ENCODE measurements at regions not wholly inside any gene's neighbourhood (a gene's known extent, or its start where the extent isn't known, plus 50 kb on each side); places are given as distances from the start of the nearest gene placed in this dataset.

GRCh38 chr16:6447021-6447790, 885.4 kb upstream of the RBFOX1 start:
- DNase-seq (ENCODE audit: low read depth) = no peak
- no peak overlapping the region for H3K4me3 ChIP-seq (ENCODE audit: low read depth, low read length)
- TF ChIP-seq CTCF (IDR thresholded peaks at IDR 0.05; ENCODE audit: insufficient read depth, low read depth, low read length) = no peak

GRCh38 chr16:6446370-6446769, 886.3 kb upstream of the RBFOX1 start:
- DNase-seq (ENCODE audit: low read depth) = no peak
- TF ChIP-seq CTCF (IDR thresholded peaks at IDR 0.05; ENCODE audit: insufficient read depth, low read depth, low read length) = no peak
- no peak overlapping the region for H3K4me3 ChIP-seq (ENCODE audit: low read depth, low read length)

GRCh38 chr16:6439129-6439528, 893.5 kb upstream of the RBFOX1 start:
- TF ChIP-seq CTCF (IDR thresholded peaks at IDR 0.05; ENCODE audit: insufficient read depth, low read depth, low read length) = no peak
- no peak for DNase-seq (ENCODE audit: low read depth)

GRCh38 chr16:6428861-6429260, 903.8 kb upstream of the RBFOX1 start:
- TF ChIP-seq CTCF (IDR thresholded peaks at IDR 0.05; ENCODE audit: insufficient read depth, low read depth, low read length) = no peak
- DNase-seq (ENCODE audit: low read depth) = no peak
- H3K4me3 ChIP-seq (ENCODE audit: low read depth, low read length) = no peak overlapping the region

More at GRCh38 chr16:6439129-6439528, 893.5 kb upstream of the RBFOX1 start:
- H3K4me3 ChIP-seq (ENCODE audit: low read depth, low read length) = no peak overlapping the region

- no peak overlapping the region for H3K4me3 ChIP-seq (ENCODE audit: low read depth, low read length)
- DNase-seq (ENCODE audit: low read depth) = no peak
- no peak for TF ChIP-seq CTCF (IDR thresholded peaks at IDR 0.05; ENCODE audit: insufficient read depth, low read depth, low read length)
These were observed 905.0 kb upstream of the RBFOX1 start for GRCh38 chr16:6427621-6428020.

- no peak overlapping the region for H3K4me3 ChIP-seq (ENCODE audit: low read depth, low read length)
- no peak for DNase-seq (ENCODE audit: low read depth)
- TF ChIP-seq CTCF (IDR thresholded peaks at IDR 0.05; ENCODE audit: insufficient read depth, low read depth, low read length) = no peak
These were observed 925.0 kb upstream of the RBFOX1 start for GRCh38 chr16:6407596-6407995.

- no peak overlapping the region for H3K4me3 ChIP-seq (ENCODE audit: low read depth, low read length)
- TF ChIP-seq CTCF (IDR thresholded peaks at IDR 0.05; ENCODE audit: insufficient read depth, low read depth, low read length) = no peak
- DNase-seq (ENCODE audit: low read depth) = no peak
These were observed 926.6 kb upstream of the RBFOX1 start for GRCh38 chr16:6406028-6406427.

Data from fibroblast of villous mesenchyme (primary cell).